ENCODE measurements at regions not wholly inside any gene's neighbourhood (a gene's known extent, or its start where the extent isn't known, plus 50 kb on each side); places are given as distances from the start of the nearest gene placed in this dataset.
A peak's percentile ranks its signal among the peaks of the same experiment; 100 is the strongest.

GRCh38 chr16:85480727-85481101 is 132.4 kb upstream of the GSE1 start:
- H3F3A ChIP-seq (ENCODE audit: control insufficient read depth, insufficient read depth) = no peaks in the 10 kb centered on the region
- H3K4me2 ChIP-seq (ENCODE audit: low read length) = peak overlapping the region; percentile 55
- TF ChIP-seq CTCF (IDR thresholded peaks at IDR 0.05; ENCODE audit: low read depth, low read length, poor library complexity, severe bottlenecking) = no peak
- TF ChIP-seq EZH2phosphoT487 (IDR thresholded peaks at IDR 0.05; ENCODE audit: borderline replicate concordance, low read length) = no peak
- peaks cover 16% of the 10 kb centered on the region for H3K4me1 ChIP-seq (ENCODE audit: control insufficient read depth, low read length)
- no peaks in the 10 kb centered on the region for H3K36me3 ChIP-seq (ENCODE audit: control insufficient read depth, low read length)
- H3K27me3 ChIP-seq (ENCODE audit: control insufficient read depth, low read length) = 0 out of 2 replicates have a peak, but pooled peaks cover 3% of the 10 kb centered on the region
- no peaks in the 10 kb centered on the region for H4K20me1 ChIP-seq (ENCODE audit: control insufficient read depth, insufficient read depth, low read depth, low read length)
- H3K9me3 ChIP-seq (ENCODE audit: control insufficient read depth, insufficient read depth, low read length) = no peaks in the 10 kb centered on the region
- H3K79me2 ChIP-seq (ENCODE audit: control insufficient read depth, low read length) = no peaks in the 10 kb centered on the region
- H3K9me2 ChIP-seq (replicated peaks; ENCODE audit: control insufficient read depth, low read length) = no peaks in the 10 kb centered on the region
- no peak overlapping the region for H3K27ac ChIP-seq (ENCODE audit: low read depth, low read length)
- H3K4me3 ChIP-seq (ENCODE audit: low read length) = 0 out of 2 replicates have a peak overlapping the region, but pooled peaks have one; percentile 22

- Histone ChIP-seq H3K27me3 (ENCODE audit: control insufficient read depth, low read length) (0 out of 2 replicates have a peak, but pooled peaks cover 3% of the 10 kb centered on the region), H4K20me1 (ENCODE audit: control insufficient read depth, insufficient read depth, low read depth, low read length) (no peaks in the 10 kb centered on the region), H3K4me2 (ENCODE audit: low read length) (peak overlapping the region; percentile 55), H3K27ac (ENCODE audit: low read depth, low read length) (no peak overlapping the region), H3F3A (ENCODE audit: control insufficient read depth, insufficient read depth) (no peaks in the 10 kb centered on the region), H3K36me3 (ENCODE audit: control insufficient read depth, low read length) (no peaks in the 10 kb centered on the region), H3K4me1 (ENCODE audit: control insufficient read depth, low read length) (peaks cover 16% of the 10 kb centered on the region), H3K79me2 (ENCODE audit: control insufficient read depth, low read length) (no peaks in the 10 kb centered on the region), H3K9me3 (ENCODE audit: control insufficient read depth, insufficient read depth, low read length) (no peaks in the 10 kb centered on the region), H3K9me2 (replicated peaks; ENCODE audit: control insufficient read depth, low read length) (no peaks in the 10 kb centered on the region), H3K4me3 (ENCODE audit: low read length) (no peak overlapping the region)
- no peak for TF ChIP-seq CTCF (IDR thresholded peaks at IDR 0.05; ENCODE audit: low read depth, low read length, poor library complexity, severe bottlenecking)
- no peak for TF ChIP-seq EZH2phosphoT487 (IDR thresholded peaks at IDR 0.05; ENCODE audit: borderline replicate concordance, low read length)
Measured at GRCh38 chr16:85481206-85481605, 131.9 kb upstream of the GSE1 start.

- Histone ChIP-seq H3K4me2 (ENCODE audit: low read length) (no peak overlapping the region), H3K36me3 (ENCODE audit: control insufficient read depth, low read length) (no peaks in the 10 kb centered on the region), H3K4me1 (ENCODE audit: control insufficient read depth, low read length) (peaks cover 16% of the 10 kb centered on the region), H3K4me3 (ENCODE audit: low read length) (no peak overlapping the region), H3K9me3 (ENCODE audit: control insufficient read depth, insufficient read depth, low read length) (no peaks in the 10 kb centered on the region), H3K27me3 (ENCODE audit: control insufficient read depth, low read length) (0 out of 2 replicates have a peak, but pooled peaks cover 3% of the 10 kb centered on the region), H3K9me2 (replicated peaks; ENCODE audit: control insufficient read depth, low read length) (no peaks in the 10 kb centered on the region), H3F3A (ENCODE audit: control insufficient read depth, insufficient read depth) (no peaks in the 10 kb centered on the region), H4K20me1 (ENCODE audit: control insufficient read depth, insufficient read depth, low read depth, low read length) (no peaks in the 10 kb centered on the region), H3K27ac (ENCODE audit: low read depth, low read length) (no peak overlapping the region), H3K79me2 (ENCODE audit: control insufficient read depth, low read length) (no peaks in the 10 kb centered on the region)
- TF ChIP-seq CTCF (IDR thresholded peaks at IDR 0.05; ENCODE audit: low read depth, low read length, poor library complexity, severe bottlenecking) = no peak
- TF ChIP-seq EZH2phosphoT487 (IDR thresholded peaks at IDR 0.05; ENCODE audit: borderline replicate concordance, low read length) = no peak
Measured at GRCh38 chr16:85481738-85482137, 131.4 kb upstream of the GSE1 start.
